ENCODE measurements at regions not wholly inside any gene's neighbourhood (a gene's known extent, or its start where the extent isn't known, plus 50 kb on each side); places are given as distances from the start of the nearest gene placed in this dataset.

DNA sequence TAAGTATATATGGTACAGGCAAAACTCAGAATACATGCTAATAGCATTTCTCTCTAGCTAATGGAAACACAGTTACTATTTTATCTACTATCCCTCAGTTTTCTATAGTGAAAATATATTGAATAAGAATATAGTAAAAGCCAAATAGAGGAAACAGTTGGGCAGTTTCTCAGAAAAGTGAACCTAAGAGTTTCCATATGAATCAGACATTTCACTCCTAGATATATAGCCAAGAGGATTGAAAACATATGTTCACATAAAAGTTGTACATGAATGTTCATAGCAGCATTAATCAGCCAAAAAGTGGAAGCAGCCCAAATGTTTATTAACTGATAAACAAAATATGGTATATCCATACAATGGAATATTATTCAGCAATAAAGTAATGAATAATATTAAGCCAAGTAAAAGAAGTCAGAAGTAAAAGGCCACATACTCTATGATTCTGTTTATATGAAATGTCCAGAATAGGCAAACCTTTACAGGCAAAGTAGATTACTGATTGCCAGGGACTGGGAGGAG, 134.6 kb downstream of the CYB561 start:
- TF ChIP-seq, protein P1, sequence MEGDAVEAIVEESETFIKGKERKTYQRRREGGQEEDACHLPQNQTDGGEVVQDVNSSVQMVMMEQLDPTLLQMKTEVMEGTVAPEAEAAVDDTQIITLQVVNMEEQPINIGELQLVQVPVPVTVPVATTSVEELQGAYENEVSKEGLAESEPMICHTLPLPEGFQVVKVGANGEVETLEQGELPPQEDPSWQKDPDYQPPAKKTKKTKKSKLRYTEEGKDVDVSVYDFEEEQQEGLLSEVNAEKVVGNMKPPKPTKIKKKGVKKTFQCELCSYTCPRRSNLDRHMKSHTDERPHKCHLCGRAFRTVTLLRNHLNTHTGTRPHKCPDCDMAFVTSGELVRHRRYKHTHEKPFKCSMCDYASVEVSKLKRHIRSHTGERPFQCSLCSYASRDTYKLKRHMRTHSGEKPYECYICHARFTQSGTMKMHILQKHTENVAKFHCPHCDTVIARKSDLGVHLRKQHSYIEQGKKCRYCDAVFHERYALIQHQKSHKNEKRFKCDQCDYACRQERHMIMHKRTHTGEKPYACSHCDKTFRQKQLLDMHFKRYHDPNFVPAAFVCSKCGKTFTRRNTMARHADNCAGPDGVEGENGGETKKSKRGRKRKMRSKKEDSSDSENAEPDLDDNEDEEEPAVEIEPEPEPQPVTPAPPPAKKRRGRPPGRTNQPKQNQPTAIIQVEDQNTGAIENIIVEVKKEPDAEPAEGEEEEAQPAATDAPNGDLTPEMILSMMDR (IDR thresholded peaks at IDR 0.05): no peak
- TF ChIP-seq POLR2A (IDR thresholded peaks at IDR 0.05): no peak

All from uterus (tissue), 2 donors.